ENCODE measurements at regions not wholly inside any gene's neighbourhood (a gene's known extent, or its start where the extent isn't known, plus 50 kb on each side); places are given as distances from the start of the nearest gene placed in this dataset.

GRCh38 chr6:3592371-3592941 lies 135.6 kb upstream of the SLC22A23 start:
- peak; percentile 99 for DNase-seq (ENCODE audit: low read depth)
- no peak for TF ChIP-seq CTCF (conservative IDR thresholded peaks at IDR 0.05; ENCODE audit: control insufficient read depth, insufficient read depth, low read depth, low read length)
- no peak overlapping the region for H3K4me3 ChIP-seq (ENCODE audit: control insufficient read depth, low read depth, low read length)

GRCh38 chr6:3591970-3592369 lies 135.1 kb upstream of the SLC22A23 start:
- TF ChIP-seq CTCF (conservative IDR thresholded peaks at IDR 0.05; ENCODE audit: control insufficient read depth, insufficient read depth, low read depth, low read length) = no peak
- DNase-seq (ENCODE audit: low read depth) = peak; percentile 18
- no peak overlapping the region for H3K4me3 ChIP-seq (ENCODE audit: control insufficient read depth, low read depth, low read length)

GRCh38 chr6:3587660-3588059 lies 130.8 kb upstream of the SLC22A23 start:
- DNase-seq (ENCODE audit: low read depth) = no peak
- no peak overlapping the region for H3K4me3 ChIP-seq (ENCODE audit: control insufficient read depth, low read depth, low read length)
- TF ChIP-seq CTCF (conservative IDR thresholded peaks at IDR 0.05; ENCODE audit: control insufficient read depth, insufficient read depth, low read depth, low read length) = no peak

GRCh38 chr6:3585320-3585935 lies 128.6 kb upstream of the SLC22A23 start:
- TF ChIP-seq CTCF (conservative IDR thresholded peaks at IDR 0.05; ENCODE audit: control insufficient read depth, insufficient read depth, low read depth, low read length) = no peak
- H3K4me3 ChIP-seq (ENCODE audit: control insufficient read depth, low read depth, low read length) = no peak overlapping the region
- DNase-seq (ENCODE audit: low read depth) = peak; percentile 93

- DNase-seq (ENCODE audit: low read depth) = no peak
- no peak overlapping the region for H3K4me3 ChIP-seq (ENCODE audit: control insufficient read depth, low read depth, low read length)
- TF ChIP-seq CTCF (conservative IDR thresholded peaks at IDR 0.05; ENCODE audit: control insufficient read depth, insufficient read depth, low read depth, low read length) = no peak
Observed at GRCh38 chr6:3584606-3585005, 127.8 kb upstream of the SLC22A23 start.

GRCh38 chr6:3581469-3581868 lies 124.6 kb upstream of the SLC22A23 start:
- DNase-seq (ENCODE audit: low read depth) = no peak
- TF ChIP-seq CTCF (conservative IDR thresholded peaks at IDR 0.05; ENCODE audit: control insufficient read depth, insufficient read depth, low read depth, low read length) = no peak
- H3K4me3 ChIP-seq (ENCODE audit: control insufficient read depth, low read depth, low read length) = no peak overlapping the region

Measured in fibroblast of mammary gland (primary cell).